Peyer's patch (tissue), 4 donors: ENCODE measurements at regions not wholly inside any gene's neighbourhood (a gene's known extent, or its start where the extent isn't known, plus 50 kb on each side); places are given as distances from the start of the nearest gene placed in this dataset.

Experiments
- DNase-seq, 3 donors: peaks; one replicate each; pipeline ENCODE4 v3.0.0-alpha.2; 2017 to 2019
- H3K27ac ChIP-seq, 4 donors: fragments of 200-600 bp; sonication (generic); one replicate each; pipeline ENCODE4 v1.5.1; 2016 to 2019
- H3K27me3 ChIP-seq, 2 donors: fragments of 200-600 bp; sonication (generic); one replicate each; pipeline ENCODE4 v1.5.1; 2019
- H3K36me3 ChIP-seq, 3 donors: fragments of 200-600 bp; sonication (generic); one replicate each; pipeline ENCODE4 v1.5.1; 2016 to 2019
- H3K4me1 ChIP-seq, 4 donors: fragments of 200-600 bp; sonication (generic); one replicate each; pipeline ENCODE4 v1.5.1; 2016 to 2019
- H3K4me3 ChIP-seq, 4 donors: fragments of 200-600 bp; sonication (generic); 1 replicate in 3 of 4; 2 replicates in 1 of 4; pipeline ENCODE4 v1.5.1; 2016 to 2019; ENCODE audit warnings: mild to moderate bottlenecking in 1 of 4
- H3K9me3 ChIP-seq, 4 donors: fragments of 200-600 bp; sonication (generic); one replicate each; pipeline ENCODE4 v1.5.1; 2016 to 2019; ENCODE audit warnings: mild to moderate bottlenecking in 1 of 4
- CTCF ChIP-seq, 6 experiments: fragments of 450-650 bp in 4 of 6; fragments of 200-600 bp in 2 of 6; sonication (generic) in 1 of 6; IDR thresholded peaks; one replicate each; pipeline ENCODE4 v1.5.1; 2017 to 2019; ENCODE audit warnings: antibody characterized with exemption in 6 of 6, mild to moderate bottlenecking in 3 of 6, moderate library complexity in 1 of 6
- POLR2A ChIP-seq, 2 donors: fragments of 450-650 bp; IDR thresholded peaks; one replicate each; pipeline ENCODE4 v1.5.1; 2017; ENCODE audit warnings: antibody characterized with exemption in 2 of 2, mild to moderate bottlenecking in 2 of 2, moderate library complexity in 2 of 2

DNA sequence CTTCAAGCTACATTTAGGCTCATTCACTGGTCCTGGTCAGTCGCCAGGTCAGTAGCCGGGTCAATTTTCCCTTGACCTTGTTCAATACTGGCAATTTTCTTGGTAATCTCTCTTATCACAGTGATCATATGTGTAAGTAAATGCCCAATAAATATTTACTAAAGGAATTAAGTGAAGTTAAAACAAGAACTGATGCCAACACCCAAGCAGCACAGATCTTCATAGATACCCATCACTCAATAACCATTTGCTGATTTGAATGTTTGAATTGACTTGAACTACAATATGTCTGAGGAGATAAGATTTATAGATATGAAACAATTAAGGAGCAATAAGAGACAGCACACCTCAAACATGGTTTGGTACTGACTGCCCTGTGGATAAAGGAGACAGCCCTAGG is 100.8 kb upstream of the PREP start:
- Histone ChIP-seq H3K9me3 (no peaks in the 10 kb centered on the region), H3K27ac (no peak overlapping the region), H3K36me3 (no peaks in the 10 kb centered on the region), H3K4me3 (no peak overlapping the region), H3K4me1 (no peaks in the 10 kb centered on the region), H3K27me3 (no peaks in the 10 kb centered on the region)
- no peak for DNase-seq
- TF ChIP-seq CTCF (IDR thresholded peaks at IDR 0.05), result no peak
- no peak for TF ChIP-seq POLR2A (IDR thresholded peaks at IDR 0.05)

DNA sequence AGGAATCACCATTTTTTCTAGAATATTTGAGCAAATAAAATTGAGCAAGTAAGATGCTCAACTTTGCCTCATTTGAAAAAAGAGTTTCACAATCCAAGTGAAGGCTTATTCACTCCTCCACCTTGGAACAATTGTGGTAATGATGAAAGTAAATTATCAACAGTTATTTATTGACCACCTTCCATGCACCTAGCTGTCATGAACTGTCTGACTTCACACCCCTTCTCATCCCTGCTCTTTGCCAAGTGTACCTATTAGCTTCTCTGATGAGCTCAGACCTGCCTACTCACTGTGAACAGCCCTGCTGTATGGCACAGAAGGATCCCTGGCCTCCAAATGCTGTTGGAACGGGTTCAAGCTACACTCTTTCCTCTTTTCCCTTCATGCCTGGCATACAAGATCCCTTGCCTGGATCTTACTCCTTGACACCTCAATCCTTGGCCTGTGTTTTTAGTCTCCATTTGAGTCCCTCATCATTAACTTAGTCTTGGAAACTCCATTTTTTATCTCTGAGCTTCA is 99.0 kb upstream of the PREP start:
- no peaks in the 10 kb centered on the region for H3K4me1 ChIP-seq
- H3K4me3 ChIP-seq, result no peak overlapping the region
- TF ChIP-seq POLR2A (IDR thresholded peaks at IDR 0.05) (no peak), CTCF (IDR thresholded peaks at IDR 0.05) (no peak)
- H3K9me3 ChIP-seq, result no peaks in the 10 kb centered on the region
- H3K36me3 ChIP-seq, result no peaks in the 10 kb centered on the region
- no peaks in the 10 kb centered on the region for H3K27me3 ChIP-seq
- H3K27ac ChIP-seq, result no peak overlapping the region
- no peak for DNase-seq

DNA sequence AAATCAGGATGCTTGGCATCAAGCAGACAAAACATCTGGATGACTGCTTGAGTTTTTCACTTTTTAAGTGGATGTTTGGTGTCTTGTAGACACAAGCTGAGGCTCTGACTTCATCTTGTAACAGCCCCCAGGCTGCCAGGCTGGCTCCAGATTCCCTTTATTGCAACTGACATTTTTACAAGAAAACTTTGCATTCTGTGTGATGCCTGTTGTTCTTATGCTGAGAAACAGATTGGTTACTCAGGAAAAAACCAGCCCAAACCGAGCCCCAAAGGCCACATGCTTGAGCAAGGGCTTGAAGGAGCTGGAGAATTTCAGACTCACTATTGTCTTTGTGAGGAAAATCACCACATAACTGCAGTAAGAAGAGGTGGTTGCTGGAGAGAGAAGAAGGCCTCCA is 98.4 kb upstream of the PREP start:
- Histone ChIP-seq H3K4me1 (no peaks in the 10 kb centered on the region), H3K27ac (no peak overlapping the region), H3K27me3 (no peaks in the 10 kb centered on the region), H3K9me3 (no peaks in the 10 kb centered on the region), H3K4me3 (no peak overlapping the region), H3K36me3 (no peaks in the 10 kb centered on the region)
- no peak for TF ChIP-seq POLR2A (IDR thresholded peaks at IDR 0.05)
- TF ChIP-seq CTCF (IDR thresholded peaks at IDR 0.05), result no peak
- DNase-seq, result no peak

- H3K4me1 ChIP-seq, result no peaks in the 10 kb centered on the region
- no peaks in the 10 kb centered on the region for H3K36me3 ChIP-seq
- no peak for DNase-seq
- H3K27me3 ChIP-seq, result no peaks in the 10 kb centered on the region
- H3K4me3 ChIP-seq, result no peak overlapping the region
- no peak overlapping the region for H3K27ac ChIP-seq
- no peak for TF ChIP-seq CTCF (IDR thresholded peaks at IDR 0.05)
- no peak for TF ChIP-seq POLR2A (IDR thresholded peaks at IDR 0.05)
- H3K9me3 ChIP-seq, result no peaks in the 10 kb centered on the region
Measured at GRCh38 chr6:105500693-105501092, 97.8 kb upstream of the PREP start.

GRCh38 chr6:105499931-105500330 is 97.0 kb upstream of the PREP start:
- Histone ChIP-seq H3K4me3 (no peak overlapping the region), H3K27ac (no peak overlapping the region), H3K36me3 (no peaks in the 10 kb centered on the region), H3K27me3 (no peaks in the 10 kb centered on the region), H3K4me1 (no peaks in the 10 kb centered on the region), H3K9me3 (no peaks in the 10 kb centered on the region)
- TF ChIP-seq POLR2A (IDR thresholded peaks at IDR 0.05), result no peak
- TF ChIP-seq CTCF (IDR thresholded peaks at IDR 0.05), result no peak
- DNase-seq, result no peak
